Stimulated activated naive B cell treated with anti-CD40 and anti-IgM and Interleukin-4, amounts not matched to agents 10 μg/mL and 1 μg/mL and 100 μg/mL, for 72 hours (primary cell): ENCODE measurements at regions not wholly inside any gene's neighbourhood (a gene's known extent, or its start where the extent isn't known, plus 50 kb on each side); places are given as distances from the start of the nearest gene placed in this dataset.
"Not testable (repeated sequence)": the region's sequence is repeated elsewhere in the genome, so short reads cannot be mapped to it uniquely, and the experiment has no call there.

ENCODE experiments used
- ATAC-seq, 2 donors: fragments of 150-1000 bp; cut with Tn5 transposase; replicated peaks; 2 replicates each; pipeline ENCODE4 v1.10.0; 2021; ENCODE audit warnings: moderate library complexity in 1 of 2
- DNase-seq: peaks from one replicate; pipeline ENCODE4 v3.0.0; 2021
- H3K27ac Mint-ChIP-seq: one replicate; pipeline ENCODE4 v1.8.0; 2022; ENCODE audit warnings: mild to moderate bottlenecking, mixed read lengths
- H3K27me3 Mint-ChIP-seq, 2 donors: one replicate each; pipeline ENCODE4 v1.8.0; 2022; ENCODE audit warnings: mixed read lengths in 2 of 2
- H3K36me3 Mint-ChIP-seq, 2 donors: one replicate each; pipeline ENCODE4 v1.8.0; 2022; ENCODE audit warnings: mixed read lengths in 2 of 2, mild to moderate bottlenecking in 1 of 2
- H3K4me1 Mint-ChIP-seq, 2 donors: one replicate each; pipeline ENCODE4 v1.8.0; 2022; ENCODE audit warnings: mixed read lengths in 2 of 2, mild to moderate bottlenecking in 1 of 2
- H3K4me3 Mint-ChIP-seq, 2 donors: one replicate each; pipeline ENCODE4 v1.8.0; 2022; ENCODE audit warnings: mild to moderate bottlenecking in 2 of 2, mixed read lengths in 2 of 2, moderate library complexity in 1 of 2
- H3K9me3 Mint-ChIP-seq, 2 donors: one replicate each; pipeline ENCODE4 v1.8.0; 2022; ENCODE audit warnings: mixed read lengths in 2 of 2, mild to moderate bottlenecking in 1 of 2

DNA sequence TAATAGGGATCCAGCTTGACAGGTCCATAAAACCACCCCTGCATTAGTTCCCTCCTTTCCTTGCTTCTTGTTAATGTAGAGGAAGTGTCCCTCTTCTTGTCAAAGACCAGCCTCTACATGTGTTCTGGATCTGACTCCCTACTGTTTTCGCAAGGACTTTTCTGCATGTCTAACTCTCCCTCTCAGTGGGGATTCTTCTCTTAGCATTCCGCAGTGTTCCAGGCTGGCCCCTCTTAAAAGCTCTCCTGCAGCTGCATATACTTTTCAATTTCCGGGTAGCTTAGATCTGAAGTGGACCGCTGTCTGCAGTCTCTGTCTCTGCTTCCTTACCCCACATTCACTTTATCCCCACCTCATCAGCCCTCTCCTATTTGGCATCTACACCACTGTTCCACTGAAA is 96.1 kb upstream of the MAN1A1 start:
- Mint-ChIP-seq H3K27me3 (no peaks in the 10 kb centered on the region), H3K4me1 (peaks cover 53 to 69% of the 10 kb centered on the region in 2 donors), H3K9me3 (peaks cover 5 to 8% of the 10 kb centered on the region in 2 donors), H3K27ac (no peak overlapping the region), H3K4me3 (no peak overlapping the region), H3K36me3 (peaks cover 9 to 11% of the 10 kb centered on the region in 2 donors)
- no peak for ATAC-seq
- DNase-seq = no peak

DNA sequence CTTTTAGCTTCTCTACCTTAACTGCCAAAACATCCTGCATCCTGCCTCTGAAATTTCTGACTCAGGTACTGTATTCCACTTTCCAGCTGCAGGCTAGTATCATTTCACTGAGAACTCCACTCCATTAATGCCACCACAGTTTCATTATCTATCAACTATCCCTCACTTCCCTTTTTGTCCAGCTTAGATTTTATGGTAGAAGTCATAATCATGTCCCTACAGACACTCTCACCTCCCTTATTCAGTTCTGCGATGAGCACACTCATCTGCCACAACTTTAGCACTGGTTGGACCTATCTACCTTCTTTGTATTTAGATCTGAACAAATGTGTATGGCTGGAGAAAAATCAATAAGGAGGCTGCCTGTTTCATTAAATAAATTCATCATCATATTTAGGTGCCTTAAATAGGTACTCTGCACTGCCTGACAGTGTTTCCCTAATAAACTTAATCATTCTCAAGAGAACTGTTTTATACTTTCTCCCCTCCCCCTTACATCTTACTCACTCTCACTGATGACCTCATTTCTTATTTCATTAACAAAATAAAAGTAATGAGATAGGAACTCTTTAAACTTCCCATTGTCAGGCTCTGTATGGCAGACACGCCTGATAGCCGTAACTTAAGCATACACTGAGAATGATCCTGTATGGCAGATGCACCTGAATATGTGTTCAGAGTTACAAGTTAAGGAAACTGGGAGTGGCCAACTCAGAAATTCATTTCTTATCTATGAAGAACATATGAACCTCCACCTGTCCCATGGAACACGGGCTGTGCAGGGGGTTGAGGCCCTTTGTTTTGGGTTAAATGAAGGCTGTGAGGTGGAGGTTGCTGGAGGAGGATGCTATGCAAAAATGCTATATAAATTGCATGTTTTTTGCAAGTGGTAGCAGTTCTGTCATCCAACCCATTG is 95.3 kb upstream of the MAN1A1 start:
- H3K4me3 Mint-ChIP-seq = peak overlapping the region; percentile 1 to 39
- H3K9me3 Mint-ChIP-seq = peaks cover 5 to 8% of the 10 kb centered on the region in 2 donors
- no peaks in the 10 kb centered on the region for H3K27me3 Mint-ChIP-seq
- H3K4me1 Mint-ChIP-seq = peaks cover 47 to 61% of the 10 kb centered on the region in 2 donors
- ATAC-seq (peak; percentile 80 to 85), DNase-seq (no peak)
- H3K27ac Mint-ChIP-seq = peak overlapping the region; percentile 76
- H3K36me3 Mint-ChIP-seq = peaks cover 9 to 11% of the 10 kb centered on the region in 2 donors

DNA sequence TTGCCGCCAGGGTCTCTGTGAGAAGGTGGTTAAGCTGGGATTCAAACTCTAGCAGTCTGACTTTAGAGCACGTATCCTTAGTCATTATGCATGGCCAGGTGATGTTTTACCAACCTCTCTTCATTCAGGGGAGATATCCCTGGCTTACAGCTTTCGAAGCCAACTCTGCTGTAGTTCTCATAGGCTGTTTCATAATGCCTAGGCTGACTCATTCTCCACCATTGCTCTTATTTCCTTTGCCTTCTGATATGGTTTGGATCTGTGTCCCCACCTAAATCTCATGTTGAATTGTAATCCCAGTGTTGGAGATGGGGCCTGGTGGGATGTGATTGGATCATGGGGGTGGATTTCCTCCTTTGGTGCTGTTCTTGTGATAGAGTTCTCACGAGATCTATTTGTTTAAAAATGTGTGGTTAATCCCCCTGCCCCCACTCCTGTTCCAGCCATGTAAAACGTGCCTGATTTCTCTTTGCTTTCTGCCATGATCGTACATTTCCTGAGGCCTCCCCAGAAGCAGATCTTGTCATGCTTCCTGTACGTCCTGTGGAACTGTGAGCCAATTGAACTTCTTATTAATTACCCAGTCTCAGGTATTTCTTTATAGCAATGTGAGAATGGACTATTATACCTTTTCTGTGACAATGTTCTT is 94.6 kb upstream of the MAN1A1 start:
- peaks cover 5 to 7% of the 10 kb centered on the region in 2 donors for H3K9me3 Mint-ChIP-seq
- no peaks in the 10 kb centered on the region for H3K27me3 Mint-ChIP-seq
- H3K4me1 Mint-ChIP-seq = peaks cover 39 to 53% of the 10 kb centered on the region in 2 donors
- peak overlapping the region; percentile 76 for H3K27ac Mint-ChIP-seq
- DNase-seq (no peak), ATAC-seq (no peak)
- H3K4me3 Mint-ChIP-seq = peak overlapping the region; percentile 1 to 39
- peaks cover 8 to 11% of the 10 kb centered on the region in 2 donors for H3K36me3 Mint-ChIP-seq

DNA sequence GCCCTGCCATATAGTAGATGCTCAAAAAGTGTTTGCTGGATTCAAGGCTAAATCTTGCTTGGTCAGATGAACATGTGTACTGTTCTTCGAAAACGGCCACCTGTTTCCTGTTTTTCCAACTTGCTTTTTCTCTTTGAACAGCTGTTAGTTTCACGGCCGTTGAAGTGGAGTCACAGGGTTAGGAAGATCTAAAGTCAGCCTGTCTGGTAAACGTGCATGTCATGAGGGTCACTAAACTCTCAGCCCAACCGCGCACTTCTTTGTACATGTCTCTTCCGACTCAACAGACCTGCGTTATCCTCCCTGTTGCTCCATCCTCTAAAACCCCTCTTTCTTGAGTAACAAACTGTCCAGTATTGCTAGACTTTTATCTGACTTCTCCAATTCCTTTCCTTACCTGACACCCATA is 93.2 kb upstream of the MAN1A1 start:
- H3K27me3 Mint-ChIP-seq = peaks cover 0 to 8% of the 10 kb centered on the region in 2 donors
- peaks cover 33 to 50% of the 10 kb centered on the region in 2 donors for H3K4me1 Mint-ChIP-seq
- H3K36me3 Mint-ChIP-seq = peaks cover 8 to 11% of the 10 kb centered on the region in 2 donors
- ATAC-seq (peak; percentile 51 to 71), DNase-seq (no peak)
- peak overlapping the region; percentile 25 for H3K27ac Mint-ChIP-seq
- H3K4me3 Mint-ChIP-seq = peak overlapping the region in 1 of 2 donors; percentile 50
- peaks cover 5% of the 10 kb centered on the region in 2 donors for H3K9me3 Mint-ChIP-seq

DNA sequence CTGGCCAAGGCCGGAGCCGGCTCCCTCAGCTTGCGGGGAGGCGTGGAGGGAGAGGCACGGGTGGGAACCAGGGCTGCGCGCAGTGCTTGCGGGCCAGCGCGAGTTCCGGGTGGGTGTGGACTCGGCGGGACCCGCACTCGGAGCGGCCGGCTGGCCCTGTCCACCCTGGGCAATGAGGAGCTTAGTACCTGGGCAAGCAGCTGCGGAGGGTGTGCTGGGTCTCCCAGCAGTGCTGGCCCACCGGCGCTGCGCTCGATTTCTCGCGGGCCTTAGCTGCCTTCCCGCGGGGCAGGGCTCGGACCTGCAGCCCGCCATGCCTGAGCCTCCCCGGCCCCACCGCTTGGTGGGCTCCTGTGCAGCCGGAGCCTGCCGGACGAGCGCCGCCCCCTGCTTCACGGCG is 91.4 kb upstream of the MAN1A1 start:
- peaks cover 8 to 11% of the 10 kb centered on the region in 2 donors for H3K36me3 Mint-ChIP-seq
- H3K4me1 Mint-ChIP-seq = peaks cover 24 to 41% of the 10 kb centered on the region in 2 donors

DNA sequence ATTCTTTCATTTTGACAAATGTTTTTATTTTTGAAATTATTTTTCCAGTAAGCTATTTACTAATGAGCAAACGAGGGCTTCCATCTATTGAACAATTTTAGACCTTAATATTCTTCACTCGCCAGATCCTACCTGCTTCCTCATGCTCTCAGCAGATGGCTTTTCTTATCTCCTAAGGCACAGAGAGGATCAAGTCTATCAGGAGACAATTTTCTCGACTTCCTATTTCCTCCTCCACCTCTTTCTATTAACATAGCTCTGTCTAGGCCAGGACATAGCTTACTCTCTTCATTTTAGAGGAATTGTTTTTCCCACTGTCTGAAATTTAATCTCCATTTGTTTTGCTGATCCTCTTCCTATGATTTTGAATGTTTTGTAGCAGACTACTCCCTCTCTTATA is 87.0 kb upstream of the MAN1A1 start:
- no peaks in the 10 kb centered on the region for H3K4me1 Mint-ChIP-seq

More for the DNA sequence above, 91.4 kb upstream of the MAN1A1 start:
- ATAC-seq (no peak), DNase-seq (no peak)
- Mint-ChIP-seq H3K27me3 (peaks cover 0 to 8% of the 10 kb centered on the region in 2 donors), H3K27ac (no peak overlapping the region), H3K4me3 (no peak overlapping the region), H3K9me3 (peaks cover 5% of the 10 kb centered on the region in 2 donors)

DNA sequence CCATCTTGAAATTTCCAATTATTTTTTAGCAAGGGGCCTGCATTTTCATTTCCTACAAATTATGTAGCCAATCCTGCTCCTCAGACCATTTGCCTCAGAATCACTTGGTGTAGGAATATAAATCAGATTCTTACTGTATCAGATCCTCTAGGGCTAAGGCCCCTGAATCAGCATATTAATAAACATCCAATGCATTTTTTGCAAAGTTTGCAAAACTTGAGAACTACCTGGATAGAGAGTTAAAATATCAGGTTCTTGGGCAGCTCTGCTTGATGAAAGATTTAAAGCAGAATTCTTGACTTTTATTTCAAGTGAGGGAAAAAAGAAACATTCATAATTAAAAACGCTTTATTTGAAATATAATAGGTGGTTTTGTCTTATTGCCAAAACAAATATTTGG is 82.2 kb upstream of the MAN1A1 start:
- no peaks in the 10 kb centered on the region for H3K36me3 Mint-ChIP-seq
- H3K4me3 Mint-ChIP-seq = no peak overlapping the region
- no peak for DNase-seq
- no peak overlapping the region for H3K27ac Mint-ChIP-seq
- H3K9me3 Mint-ChIP-seq = no peaks in the 10 kb centered on the region
- no peaks in the 10 kb centered on the region for H3K27me3 Mint-ChIP-seq
- ATAC-seq = no peak
- H3K4me1 Mint-ChIP-seq = no peaks in the 10 kb centered on the region

More for the DNA sequence above, 87.0 kb upstream of the MAN1A1 start:
- ATAC-seq (no peak), DNase-seq (no peak)
- Mint-ChIP-seq H3K27me3 (peaks cover 0 to 8% of the 10 kb centered on the region in 2 donors), H3K9me3 (no peaks in the 10 kb centered on the region), H3K4me3 (no peak overlapping the region), H3K27ac (no peak overlapping the region), H3K36me3 (peaks cover 0 to 2% of the 10 kb centered on the region in 2 donors)

DNA sequence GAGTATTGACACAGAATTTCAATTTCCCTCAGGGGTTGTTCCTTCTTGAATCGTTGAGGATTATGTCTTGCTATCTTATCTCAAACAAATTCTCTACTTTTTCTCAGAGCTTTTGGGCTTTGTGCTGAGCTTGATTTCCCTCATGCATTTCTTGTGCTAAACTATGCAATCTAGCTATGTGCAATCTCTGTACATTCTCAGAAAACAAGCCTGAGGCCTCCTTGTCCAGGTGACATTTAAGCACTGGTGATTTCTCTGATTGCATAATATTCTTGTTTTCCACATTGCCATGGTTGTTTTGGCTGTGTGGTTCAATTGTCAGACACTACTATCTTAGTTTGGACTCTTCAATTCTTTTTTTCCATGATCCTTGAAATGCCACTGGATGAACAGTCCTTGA is 81.2 kb upstream of the MAN1A1 start:
- no peaks in the 10 kb centered on the region for H3K36me3 Mint-ChIP-seq
- H3K4me3 Mint-ChIP-seq = no peak overlapping the region
- no peaks in the 10 kb centered on the region for H3K9me3 Mint-ChIP-seq
- ATAC-seq = no peak
- H3K4me1 Mint-ChIP-seq = no peaks in the 10 kb centered on the region
- no peak overlapping the region for H3K27ac Mint-ChIP-seq
- DNase-seq = no peak
- no peaks in the 10 kb centered on the region for H3K27me3 Mint-ChIP-seq

DNA sequence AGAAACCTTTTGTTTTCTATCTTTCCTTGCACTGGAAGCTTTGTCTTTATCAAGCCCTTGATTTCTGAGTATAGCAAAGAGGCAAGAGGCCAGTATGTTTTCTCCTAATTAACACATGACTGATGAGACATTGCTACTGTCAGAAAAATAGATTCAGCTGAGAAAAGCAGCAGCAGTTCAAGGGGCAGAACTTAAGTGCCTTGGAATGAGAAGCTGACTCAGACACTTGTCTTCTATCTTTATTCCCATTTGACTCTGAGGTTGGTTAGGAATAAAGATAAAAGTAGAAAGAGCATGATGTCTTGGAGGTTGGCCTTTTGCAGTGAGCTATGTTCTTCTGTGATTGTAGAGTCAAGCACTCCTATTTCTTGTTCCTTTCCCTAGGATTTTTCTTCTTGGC is 79.1 kb upstream of the MAN1A1 start:
- no peak overlapping the region for H3K4me3 Mint-ChIP-seq
- H3K27me3 Mint-ChIP-seq = no peaks in the 10 kb centered on the region
- no peak overlapping the region for H3K27ac Mint-ChIP-seq
- H3K9me3 Mint-ChIP-seq = peaks cover 0 to 4% of the 10 kb centered on the region in 2 donors
- no peaks in the 10 kb centered on the region for H3K4me1 Mint-ChIP-seq
- H3K36me3 Mint-ChIP-seq = peaks cover 0 to 1% of the 10 kb centered on the region in 2 donors
- ATAC-seq (no peak), DNase-seq (no peak)

DNA sequence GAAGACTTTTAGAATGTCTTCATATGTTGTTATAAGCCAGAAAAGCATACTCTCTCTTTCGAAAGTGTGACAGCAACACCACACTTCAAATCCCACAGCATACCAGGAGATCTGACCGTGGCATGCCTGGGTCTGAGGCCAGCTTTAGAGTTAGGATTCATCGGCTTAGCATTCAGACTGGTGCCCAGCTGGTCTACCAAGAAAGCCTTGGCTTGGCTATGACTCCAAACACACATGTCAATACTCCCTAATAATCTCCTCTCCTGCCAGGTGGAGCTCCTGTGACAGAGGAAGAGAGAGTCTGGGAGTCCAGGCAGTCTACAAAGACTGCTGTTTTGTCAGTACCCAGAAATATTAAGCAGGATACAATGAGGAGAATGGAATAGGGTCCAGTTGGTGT is 77.1 kb upstream of the MAN1A1 start:
- Mint-ChIP-seq H3K4me1 (no peaks in the 10 kb centered on the region), H3K36me3 (peaks cover 1 to 4% of the 10 kb centered on the region in 2 donors), H3K4me3 (no peak overlapping the region), H3K27me3 (no peaks in the 10 kb centered on the region), H3K9me3 (peaks cover 6 to 10% of the 10 kb centered on the region in 2 donors), H3K27ac (no peak overlapping the region)
- DNase-seq = no peak
- no peak for ATAC-seq

DNA sequence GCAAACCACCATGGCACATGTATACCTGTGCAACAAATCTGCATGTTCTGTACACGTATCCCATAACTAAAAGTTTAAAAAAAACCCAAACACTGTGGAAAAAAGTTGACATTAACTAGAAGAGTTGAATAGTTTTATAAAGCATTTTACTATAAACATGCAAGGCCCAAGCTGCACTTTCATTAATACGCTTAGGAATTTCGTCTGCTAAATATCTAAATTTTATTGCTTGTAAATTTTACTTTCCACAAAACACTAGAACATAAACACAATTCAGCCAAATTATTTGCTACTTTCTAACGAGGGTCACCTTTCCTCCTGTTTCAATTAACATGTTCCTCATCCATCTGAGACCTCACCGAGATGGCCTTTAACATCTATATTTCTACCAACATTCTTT is 74.4 kb upstream of the MAN1A1 start:
- no peak overlapping the region for H3K4me3 Mint-ChIP-seq
- DNase-seq (no peak), ATAC-seq (no peak)
- H3K4me1 Mint-ChIP-seq = no peaks in the 10 kb centered on the region
- H3K27ac Mint-ChIP-seq = no peak overlapping the region
- H3K9me3 Mint-ChIP-seq = peaks cover 23% of the 10 kb centered on the region in 2 donors
- no peaks in the 10 kb centered on the region for H3K27me3 Mint-ChIP-seq
- H3K36me3 Mint-ChIP-seq = peaks cover 16 to 21% of the 10 kb centered on the region in 2 donors

DNA sequence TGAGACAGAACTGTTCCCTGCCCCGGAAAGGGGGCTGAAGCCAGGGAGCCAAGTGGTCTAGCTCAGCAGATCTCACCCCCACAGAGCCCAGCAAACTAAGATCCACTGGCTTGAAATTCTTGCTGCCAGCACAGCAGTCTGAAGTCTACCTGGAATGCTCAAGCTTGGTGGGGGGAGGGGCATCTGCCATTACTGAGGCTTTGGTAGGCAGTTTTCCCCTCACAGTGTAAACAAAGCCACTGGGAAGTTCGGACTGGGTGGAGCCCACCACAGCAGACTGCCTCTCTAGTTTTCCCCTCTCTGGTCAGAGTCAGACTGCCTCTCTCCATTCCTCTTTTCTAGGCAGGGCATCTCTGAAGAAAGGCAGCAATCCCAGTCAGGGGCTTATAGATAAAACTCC is 68.5 kb upstream of the MAN1A1 start:
- peaks cover 32 to 48% of the 10 kb centered on the region in 2 donors for H3K36me3 Mint-ChIP-seq
- peaks cover 37 to 43% of the 10 kb centered on the region in 2 donors for H3K9me3 Mint-ChIP-seq

DNA sequence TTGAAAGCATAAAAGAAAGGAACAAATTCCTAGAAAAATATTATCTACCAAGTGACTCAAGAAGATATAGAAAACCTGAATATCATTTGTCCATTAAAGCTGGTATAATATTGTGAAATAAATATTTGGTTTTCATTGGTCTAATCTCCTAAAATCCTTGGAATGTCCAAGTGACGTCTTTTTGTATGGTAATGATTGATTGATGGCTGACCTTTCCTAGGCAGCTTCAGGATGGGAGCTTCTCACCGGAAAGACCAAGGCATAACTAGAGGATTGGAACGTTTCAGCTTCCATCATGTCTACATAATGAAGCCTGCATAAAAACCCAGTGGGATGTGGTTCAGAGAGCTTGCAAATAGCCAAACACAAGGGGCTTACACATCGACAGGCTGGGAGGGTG is 57.6 kb upstream of the MAN1A1 start:
- no peak overlapping the region for H3K27ac Mint-ChIP-seq
- peaks cover 0 to 8% of the 10 kb centered on the region in 2 donors for H3K27me3 Mint-ChIP-seq
- H3K36me3 Mint-ChIP-seq = peaks cover 0 to 9% of the 10 kb centered on the region in 2 donors
- ATAC-seq (no peak), DNase-seq (no peak)
- peaks cover 11 to 12% of the 10 kb centered on the region in 2 donors for H3K9me3 Mint-ChIP-seq
- no peak overlapping the region for H3K4me3 Mint-ChIP-seq
- no peaks in the 10 kb centered on the region for H3K4me1 Mint-ChIP-seq

More for the DNA sequence above, 68.5 kb upstream of the MAN1A1 start:
- DNase-seq, H3K4me3 Mint-ChIP-seq, H3K27ac Mint-ChIP-seq, ATAC-seq, H3K4me1 Mint-ChIP-seq, H3K27me3 Mint-ChIP-seq: not testable (repeated sequence)

DNA sequence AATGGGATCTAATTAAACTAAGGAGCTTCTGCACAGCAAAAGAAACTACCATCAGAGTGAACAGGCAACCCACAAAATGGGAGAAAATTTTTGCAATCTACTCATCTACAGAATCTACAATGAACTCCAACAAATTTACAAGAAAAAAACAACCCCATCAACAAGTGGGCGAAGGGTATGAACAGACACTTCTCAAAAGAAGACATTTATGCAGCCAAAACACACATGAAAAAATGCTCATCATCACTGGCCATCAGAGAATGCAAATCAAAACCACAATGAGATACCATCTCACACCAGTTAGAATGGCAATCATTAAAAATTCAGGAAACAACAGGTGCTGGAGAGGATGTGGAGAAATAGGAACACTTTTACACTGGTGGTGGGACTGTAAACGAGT is 55.6 kb upstream of the MAN1A1 start:
- Mint-ChIP-seq H3K27me3 (peaks cover 0 to 15% of the 10 kb centered on the region in 2 donors), H3K9me3 (peaks cover 15 to 16% of the 10 kb centered on the region in 2 donors), H3K36me3 (peaks cover 0 to 12% of the 10 kb centered on the region in 2 donors)
- not testable (repeated sequence) for DNase-seq, H3K4me3 Mint-ChIP-seq, H3K4me1 Mint-ChIP-seq, ATAC-seq, H3K27ac Mint-ChIP-seq
